ENCODE measurements at regions not wholly inside any gene's neighbourhood (a gene's known extent, or its start where the extent isn't known, plus 50 kb on each side); places are given as distances from the start of the nearest gene placed in this dataset.

DNA sequence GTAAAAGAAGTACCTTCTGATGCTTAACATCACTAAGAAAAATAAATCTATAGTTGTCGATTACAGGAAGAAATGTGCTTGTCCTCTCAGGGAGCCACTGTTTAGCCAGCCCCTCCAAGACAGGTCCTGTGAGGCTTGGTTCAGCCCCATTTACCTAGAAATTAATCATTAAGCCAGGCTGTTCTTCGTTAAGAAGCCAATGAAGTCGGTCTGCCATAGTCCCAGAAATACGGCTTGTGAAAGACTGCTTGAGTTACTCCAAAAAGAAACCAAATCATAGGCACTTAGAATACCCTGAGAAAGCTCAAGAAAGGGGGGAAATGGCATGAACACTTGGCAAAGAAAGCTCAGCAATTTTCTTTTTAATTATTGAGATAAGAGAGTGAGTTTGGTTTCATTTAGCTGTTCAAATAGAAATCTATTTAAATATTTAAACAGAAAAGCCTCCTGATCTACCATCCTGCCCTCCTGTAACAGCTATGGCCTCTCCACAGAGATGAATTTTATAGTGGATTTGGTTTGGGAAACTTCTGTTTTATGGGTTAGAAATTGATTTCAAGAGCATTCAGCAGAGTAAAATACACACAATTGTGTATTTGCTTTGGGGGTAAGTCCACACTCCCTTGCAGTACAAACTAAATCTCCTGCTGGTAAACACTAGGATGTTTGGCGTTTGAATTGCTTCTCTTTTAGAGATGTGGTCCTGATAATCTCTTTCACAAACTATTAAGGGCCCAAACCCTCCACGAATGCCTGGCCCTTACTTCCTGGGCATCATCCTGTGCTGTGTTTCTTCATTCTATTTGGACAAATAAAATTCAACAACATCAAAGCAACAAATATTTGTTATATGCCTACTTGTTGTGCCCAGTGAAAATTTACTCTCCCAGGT, 234.4 kb downstream of the SEC23A start:
- Histone ChIP-seq H3K9me1 (ENCODE audit: insufficient read depth, low read length) (no peaks in the 10 kb centered on the region), H3K18ac (ENCODE audit: low read depth, low read length) (no peak overlapping the region), H3K23ac (ENCODE audit: low read depth, low read length) (no peak overlapping the region), H3K14ac (replicated peaks; ENCODE audit: low read depth, low read length) (no peak overlapping the region), H4K8ac (ENCODE audit: low read depth in 2 of 2, low read length in 2 of 2) (no peak overlapping the region), H4K91ac (ENCODE audit: insufficient read depth, low read depth, low read length) (no peak overlapping the region), H3K9ac (ENCODE audit: low read depth, low read length) (no peak overlapping the region), H2BK5ac (ENCODE audit: low read depth, low read length, poor library complexity, severe bottlenecking) (no peak overlapping the region), H2AK9ac (replicated peaks; ENCODE audit: low read depth, low read length, poor library complexity) (no peak overlapping the region), H2AFZ (replicated peaks; ENCODE audit: low read length, poor library complexity) (no peak overlapping the region), H2BK120ac (ENCODE audit: low read depth, low read length) (no peak overlapping the region), H4K5ac (ENCODE audit: low read depth, low read length) (no peak overlapping the region), H3K4ac (ENCODE audit: low read depth, low read length) (no peak overlapping the region), H3K27ac (ENCODE audit: insufficient read depth, low read length) (no peak overlapping the region), H2BK20ac (ENCODE audit: low read depth, low read length) (no peak overlapping the region), H3K9me3 (ENCODE audit: control insufficient read depth, insufficient read depth, low read length) (no peaks in the 10 kb centered on the region), H2AK5ac (ENCODE audit: low read depth, low read length) (no peak overlapping the region), H3K56ac (ENCODE audit: extremely low read depth, insufficient read depth, low read length) (no peak overlapping the region), H3K36me3 (ENCODE audit: control insufficient read depth, insufficient read depth, low read length) (no peaks in the 10 kb centered on the region), H3K79me1 (ENCODE audit: low read depth in 1 of 2, low read length in 2 of 2) (no peaks in the 10 kb centered on the region), H3K27me3 (ENCODE audit: control insufficient read depth, insufficient read depth, low read length) (no peaks in the 10 kb centered on the region), H4K20me1 (ENCODE audit: insufficient read depth, low read length) (no peaks in the 10 kb centered on the region), H3K4me1 (ENCODE audit: control insufficient read depth, insufficient read depth, low read length) (no peaks in the 10 kb centered on the region), H3K4me2 (ENCODE audit: low read depth, low read length) (no peak overlapping the region), H3K4me3 (ENCODE audit: insufficient read depth, low read depth, low read length) (no peak overlapping the region), H2BK15ac (ENCODE audit: low read depth, low read length) (no peak overlapping the region)
- no TSS peak for BruUV-seq (replicated peaks)
- WGBS, 2 experiments (ENCODE audit: extremely low coverage in 2 of 2, insufficient read length in 1 of 2) = no CpG with 5 or more reads among the region's 6 CpGs
- in situ Hi-C loops (cut with MboI; ENCODE audit: low sequenced_read_pairs) (loop anchor here (5.0 to 10.0 kb wide), 2 partner anchors 664 to 961 kb away; partner anchors contain the start of gene SSTR1), intact Hi-C loops (cut with micrococcal nuclease) (loop anchor here (5.0 kb wide), 2 partner anchors 656 to 671 kb away; no protein-coding TSS in a partner anchor), dilution Hi-C loops (cut with HindIII; ENCODE audit: low sequenced_read_pairs, unreplicated experiment) (no loop called here)
- TF ChIP-seq RFX5 (IDR thresholded peaks at IDR 0.05; ENCODE audit: low read depth, low read length) = no peak
- TF ChIP-seq NFE2L2 (IDR thresholded peaks at IDR 0.05; ENCODE audit: low read depth, low read length) = no peak
- TF ChIP-seq RAD21 (IDR thresholded peaks at IDR 0.05; ENCODE audit: low read length) = no peak
- no peak for TF ChIP-seq RCOR1 (IDR thresholded peaks at IDR 0.05; ENCODE audit: insufficient replicate concordance, low read length)
- no peak for TF ChIP-seq FOS (IDR thresholded peaks at IDR 0.05; ENCODE audit: low read depth, low read length)
- TF ChIP-seq CHD1 (IDR thresholded peaks at IDR 0.05; ENCODE audit: low read depth, low read length) = no peak
- no peak for TF ChIP-seq MXI1 (IDR thresholded peaks at IDR 0.05; ENCODE audit: borderline replicate concordance, low read depth, low read length)
- no peak for TF ChIP-seq ELK1 (IDR thresholded peaks at IDR 0.05; ENCODE audit: borderline replicate concordance, low read depth, low read length)
- no peak for TF ChIP-seq MAFK (IDR thresholded peaks at IDR 0.05; ENCODE audit: low read depth, low read length)
- TF ChIP-seq USF2 (IDR thresholded peaks at IDR 0.05; ENCODE audit: low read depth, low read length) = no peak
- TF ChIP-seq, protein P1, sequence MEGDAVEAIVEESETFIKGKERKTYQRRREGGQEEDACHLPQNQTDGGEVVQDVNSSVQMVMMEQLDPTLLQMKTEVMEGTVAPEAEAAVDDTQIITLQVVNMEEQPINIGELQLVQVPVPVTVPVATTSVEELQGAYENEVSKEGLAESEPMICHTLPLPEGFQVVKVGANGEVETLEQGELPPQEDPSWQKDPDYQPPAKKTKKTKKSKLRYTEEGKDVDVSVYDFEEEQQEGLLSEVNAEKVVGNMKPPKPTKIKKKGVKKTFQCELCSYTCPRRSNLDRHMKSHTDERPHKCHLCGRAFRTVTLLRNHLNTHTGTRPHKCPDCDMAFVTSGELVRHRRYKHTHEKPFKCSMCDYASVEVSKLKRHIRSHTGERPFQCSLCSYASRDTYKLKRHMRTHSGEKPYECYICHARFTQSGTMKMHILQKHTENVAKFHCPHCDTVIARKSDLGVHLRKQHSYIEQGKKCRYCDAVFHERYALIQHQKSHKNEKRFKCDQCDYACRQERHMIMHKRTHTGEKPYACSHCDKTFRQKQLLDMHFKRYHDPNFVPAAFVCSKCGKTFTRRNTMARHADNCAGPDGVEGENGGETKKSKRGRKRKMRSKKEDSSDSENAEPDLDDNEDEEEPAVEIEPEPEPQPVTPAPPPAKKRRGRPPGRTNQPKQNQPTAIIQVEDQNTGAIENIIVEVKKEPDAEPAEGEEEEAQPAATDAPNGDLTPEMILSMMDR (conservative IDR thresholded peaks at IDR 0.05; ENCODE audit: low read depth, low read length) = no peak
- TF ChIP-seq BHLHE40 (IDR thresholded peaks at IDR 0.05; ENCODE audit: low read depth, low read length) = no peak
- no peak for TF ChIP-seq MAZ (IDR thresholded peaks at IDR 0.05; ENCODE audit: borderline replicate concordance, low read depth, low read length)
- no peak for TF ChIP-seq POLR2A (IDR thresholded peaks at IDR 0.05; ENCODE audit: low read depth, low read length)
- TF ChIP-seq SMC3 (IDR thresholded peaks at IDR 0.05; ENCODE audit: low read depth, low read length) = no peak
- DNase-seq (no peak), ATAC-seq (ENCODE audit: low read depth) (no peak)
- ChIA-PET POLR2A (ENCODE audit: unreplicated experiment) (interaction anchor here (0.6 kb wide), 1 partner anchor 176 kb away, joined by 5 read pairs; no protein-coding TSS in a partner anchor), CTCF (interaction anchor here (0.9 kb wide), 1 partner anchor 54 kb away, joined by 3 read pairs; no protein-coding TSS in a partner anchor)
